BJ (cell line): ENCODE measurements at regions not wholly inside any gene's neighbourhood (a gene's known extent, or its start where the extent isn't known, plus 50 kb on each side); places are given as distances from the start of the nearest gene placed in this dataset.

Experiments used
- CTCF ChIA-PET: fragments of 350-600 bp; formaldehyde crosslinking; extraction: SDS; loops from one replicate; lab custom pipeline; 2021; ENCODE audit warnings: antibody characterized with exemption, inconsistent platforms; lab: Yijun Ruan, JAX
- POLR2A ChIA-PET: fragments of 300-600 bp; sonication (Branson Sonifier 250); formaldehyde crosslinking; extraction: SDS; loops from one replicate; lab custom pipeline; 2021; ENCODE audit warnings: antibody characterized with exemption; lab: Charles Lee
- DNase-seq: peaks from one replicate; pipeline ENCODE4 v3.0.0-alpha.2; 2011; ENCODE audit warnings: low read depth
- H3K27me3 ChIP-seq: 2 replicates; pipeline ENCODE4 v1.6.0; 2011; ENCODE audit warnings: low read length; ENCODE audit not compliant: control insufficient read depth, insufficient read depth
- H3K36me3 ChIP-seq: 2 replicates; pipeline ENCODE4 v1.5.1; 2011; ENCODE audit warnings: low read length; ENCODE audit not compliant: control insufficient read depth, insufficient read depth
- H3K4me3 ChIP-seq: 2 replicates; pipeline ENCODE4 v1.5.1; 2011; ENCODE audit warnings: low read depth, mild to moderate bottlenecking, control low read depth, low read length
- CTCF ChIP-seq: IDR thresholded peaks from 2 replicates; pipeline ENCODE4 v1.5.1; 2011; ENCODE audit warnings: low read depth, mild to moderate bottlenecking, control low read depth, inconsistent platforms, low read length, moderate library complexity; ENCODE audit not compliant: insufficient read depth

GRCh38 chr9:90460220-90460619, 182.4 kb downstream of the DIRAS2 start:
- Histone ChIP-seq H3K36me3 (no peaks in the 10 kb centered on the region), H3K27me3 (no peaks in the 10 kb centered on the region), H3K4me3 (no peak overlapping the region)
- TF ChIP-seq CTCF = no peak
- no peak for DNase-seq
- ChIA-PET CTCF (interaction anchor here (0.6 kb wide), 1 partner anchor 111 kb away, joined by 4 read pairs; no protein-coding TSS in a partner anchor), POLR2A (no interaction called here)

DNA sequence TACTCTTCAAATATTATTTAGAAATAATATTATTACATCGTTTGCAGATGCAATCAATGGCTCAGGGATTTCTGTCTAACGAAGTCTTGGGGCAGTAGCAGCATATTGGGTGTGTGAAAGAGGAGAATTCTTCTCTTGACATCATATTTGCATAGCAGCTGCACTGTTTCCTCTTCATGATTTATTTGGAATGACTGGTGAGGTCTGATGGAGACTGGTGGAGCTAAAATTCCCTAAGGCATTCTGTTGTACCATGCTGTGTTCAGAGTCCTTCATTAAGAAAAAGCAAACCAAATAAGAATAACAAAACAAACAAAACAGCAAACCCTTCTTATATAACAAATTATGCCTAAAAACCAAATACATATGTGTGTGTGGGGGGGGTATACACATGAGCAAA, 177.6 kb downstream of the DIRAS2 start:
- TF ChIP-seq CTCF = no peak
- H3K27me3 ChIP-seq = no peaks in the 10 kb centered on the region
- DNase-seq = no peak
- ChIA-PET CTCF (no interaction called here), POLR2A (no interaction called here)
- no peak overlapping the region for H3K4me3 ChIP-seq
- H3K36me3 ChIP-seq = no peaks in the 10 kb centered on the region

DNA sequence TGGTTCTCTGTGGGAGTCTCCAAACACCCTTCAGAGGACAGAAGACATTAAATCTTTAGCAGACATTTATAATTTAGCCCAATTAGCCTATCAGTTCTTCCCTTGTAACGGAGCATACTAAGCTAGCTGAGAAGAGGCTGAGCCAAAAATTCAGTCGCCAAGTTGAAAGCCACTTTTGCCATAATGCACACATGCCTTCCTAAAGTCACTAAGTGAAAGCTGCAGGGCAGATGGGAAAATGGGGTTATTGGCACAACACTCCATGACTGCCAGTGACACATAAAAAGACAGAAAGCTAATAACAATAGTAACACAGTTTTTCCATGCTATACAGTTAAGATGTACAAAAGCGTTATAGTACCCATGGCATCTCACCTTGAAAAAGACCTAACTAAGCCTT, 176.2 kb downstream of the DIRAS2 start:
- Histone ChIP-seq H3K27me3 (no peaks in the 10 kb centered on the region), H3K36me3 (no peaks in the 10 kb centered on the region), H3K4me3 (no peak overlapping the region)
- ChIA-PET POLR2A (no interaction called here), CTCF (no interaction called here)
- DNase-seq = no peak
- TF ChIP-seq CTCF = no peak

GRCh38 chr9:90469435-90469834, 173.2 kb downstream of the DIRAS2 start:
- Histone ChIP-seq H3K36me3 (no peaks in the 10 kb centered on the region), H3K27me3 (no peaks in the 10 kb centered on the region), H3K4me3 (no peak overlapping the region)
- DNase-seq = no peak
- ChIA-PET POLR2A (no interaction called here), CTCF (no interaction called here)
- no peak for TF ChIP-seq CTCF

- CTCF ChIA-PET = interaction anchor here (0.9 kb wide), 1 partner anchor 114 kb away, joined by 3 read pairs; no protein-coding TSS in a partner anchor
- no peaks in the 10 kb centered on the region for H3K27me3 ChIP-seq
- DNase-seq = no peak
- no peak overlapping the region for H3K4me3 ChIP-seq
- TF ChIP-seq CTCF = no peak
- H3K36me3 ChIP-seq = no peaks in the 10 kb centered on the region
- POLR2A ChIA-PET = no interaction called here
These were observed 172.7 kb downstream of the DIRAS2 start for GRCh38 chr9:90469865-90470387.
